ENCODE measurements at regions not wholly inside any gene's neighbourhood (a gene's known extent, or its start where the extent isn't known, plus 50 kb on each side); places are given as distances from the start of the nearest gene placed in this dataset.

DNA sequence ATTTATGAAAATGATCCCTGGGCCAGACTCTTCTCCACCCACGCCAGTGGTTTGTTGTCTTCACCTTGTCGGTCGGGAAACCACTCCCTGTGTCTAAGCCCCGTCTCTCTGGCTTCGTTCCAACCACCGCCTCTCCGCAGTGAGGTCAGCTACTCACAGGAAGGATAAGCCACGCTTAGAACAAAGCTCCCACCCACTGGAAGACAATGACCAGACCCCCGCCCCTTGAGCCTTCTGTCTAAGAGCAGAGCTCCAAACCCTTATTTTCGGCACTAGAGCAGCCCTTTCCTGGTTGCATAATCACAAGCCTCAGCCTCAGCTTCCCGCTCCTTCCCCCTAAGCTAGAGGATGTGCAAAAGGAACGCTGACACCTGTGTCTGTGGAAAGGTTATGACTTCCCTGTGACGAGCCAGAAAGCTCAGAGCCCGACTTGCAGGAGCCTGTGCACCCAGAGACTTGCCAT is 114.9 kb upstream of the MEF2A start:
- H3K27me3 ChIP-seq, result no peaks in the 10 kb centered on the region
- H3K36me3 ChIP-seq, result no peaks in the 10 kb centered on the region
- peaks cover 55% of the 10 kb centered on the region for H3K4me1 ChIP-seq
- TF ChIP-seq POLR2AphosphoS5 (IDR thresholded peaks at IDR 0.05; ENCODE audit: insufficient read depth in 1 of 2, low read depth in 1 of 2), result peak in 1 of 2 donors; percentile 43
- TF ChIP-seq, protein P1, sequence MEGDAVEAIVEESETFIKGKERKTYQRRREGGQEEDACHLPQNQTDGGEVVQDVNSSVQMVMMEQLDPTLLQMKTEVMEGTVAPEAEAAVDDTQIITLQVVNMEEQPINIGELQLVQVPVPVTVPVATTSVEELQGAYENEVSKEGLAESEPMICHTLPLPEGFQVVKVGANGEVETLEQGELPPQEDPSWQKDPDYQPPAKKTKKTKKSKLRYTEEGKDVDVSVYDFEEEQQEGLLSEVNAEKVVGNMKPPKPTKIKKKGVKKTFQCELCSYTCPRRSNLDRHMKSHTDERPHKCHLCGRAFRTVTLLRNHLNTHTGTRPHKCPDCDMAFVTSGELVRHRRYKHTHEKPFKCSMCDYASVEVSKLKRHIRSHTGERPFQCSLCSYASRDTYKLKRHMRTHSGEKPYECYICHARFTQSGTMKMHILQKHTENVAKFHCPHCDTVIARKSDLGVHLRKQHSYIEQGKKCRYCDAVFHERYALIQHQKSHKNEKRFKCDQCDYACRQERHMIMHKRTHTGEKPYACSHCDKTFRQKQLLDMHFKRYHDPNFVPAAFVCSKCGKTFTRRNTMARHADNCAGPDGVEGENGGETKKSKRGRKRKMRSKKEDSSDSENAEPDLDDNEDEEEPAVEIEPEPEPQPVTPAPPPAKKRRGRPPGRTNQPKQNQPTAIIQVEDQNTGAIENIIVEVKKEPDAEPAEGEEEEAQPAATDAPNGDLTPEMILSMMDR (IDR thresholded peaks at IDR 0.05), result no peak
- no peak for TF ChIP-seq POLR2A (IDR thresholded peaks at IDR 0.05)
- peak overlapping the region; percentile 20 for H3K27ac ChIP-seq
- H3K4me3 ChIP-seq, result no peak overlapping the region
- H3K9me3 ChIP-seq, result no peaks in the 10 kb centered on the region
- intact Hi-C loops (cut with DNase I), result no loop called here
- peak in 1 of 2 donors; percentile 74 for DNase-seq (ENCODE audit: extremely low spot score in 2 of 2)

DNA sequence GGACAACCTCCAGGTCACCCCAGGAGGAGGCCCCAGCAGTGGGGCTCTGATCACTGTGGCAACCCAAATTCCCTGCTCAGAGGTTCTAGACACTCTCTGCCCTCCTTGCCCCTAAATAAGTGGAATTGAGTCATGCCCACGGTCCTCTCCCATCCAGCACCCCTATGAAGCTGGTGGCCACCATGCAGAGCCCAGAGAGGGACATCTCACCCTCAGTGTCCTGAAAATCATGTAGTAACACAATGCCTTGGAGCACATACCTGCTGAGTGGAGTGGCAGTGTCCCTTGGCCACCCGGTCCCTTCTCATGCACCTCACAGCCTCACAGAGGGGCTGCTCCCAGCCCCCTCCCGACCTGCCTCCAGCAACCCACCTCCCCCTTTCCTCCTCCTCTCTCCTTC is 114.3 kb upstream of the MEF2A start:
- peak in 1 of 2 donors; percentile 77 for DNase-seq (ENCODE audit: extremely low spot score in 2 of 2)
- no peaks in the 10 kb centered on the region for H3K9me3 ChIP-seq
- no peaks in the 10 kb centered on the region for H3K27me3 ChIP-seq
- intact Hi-C loops (cut with DNase I), result no loop called here
- no peak for TF ChIP-seq POLR2A (IDR thresholded peaks at IDR 0.05)
- TF ChIP-seq, protein P1 (IDR thresholded peaks at IDR 0.05), result no peak
- no peak for TF ChIP-seq POLR2AphosphoS5 (IDR thresholded peaks at IDR 0.05; ENCODE audit: insufficient read depth in 1 of 2, low read depth in 1 of 2)
- peaks cover 56% of the 10 kb centered on the region for H3K4me1 ChIP-seq
- H3K36me3 ChIP-seq, result no peaks in the 10 kb centered on the region
- no peak overlapping the region for H3K4me3 ChIP-seq
- H3K27ac ChIP-seq, result peak overlapping the region; percentile 20

DNA sequence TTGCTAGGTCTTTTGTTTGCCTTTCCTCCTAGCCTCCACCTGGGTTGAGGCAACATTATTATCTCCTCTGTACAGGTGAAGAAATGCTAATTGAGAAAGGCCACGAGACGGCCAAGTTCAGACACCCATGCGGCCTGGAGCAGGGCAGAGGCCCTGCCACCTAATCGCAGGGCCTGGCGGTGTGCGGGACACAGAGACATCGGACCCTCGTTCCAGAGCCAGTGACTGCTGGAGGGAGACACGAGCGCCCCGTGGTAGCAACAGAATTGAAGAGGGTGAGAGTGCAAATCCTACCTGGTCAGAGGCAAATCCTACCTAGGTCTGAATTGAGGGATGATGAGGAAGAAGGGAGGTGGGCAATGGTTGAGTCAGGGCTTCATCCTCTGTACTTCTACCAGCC is 113.8 kb upstream of the MEF2A start:
- intact Hi-C loops (cut with DNase I), result no loop called here
- peak in 1 of 2 donors; percentile 49 for DNase-seq (ENCODE audit: extremely low spot score in 2 of 2)
- Histone ChIP-seq H3K4me3 (no peak overlapping the region), H3K4me1 (peaks cover 56% of the 10 kb centered on the region), H3K27me3 (no peaks in the 10 kb centered on the region), H3K9me3 (no peaks in the 10 kb centered on the region), H3K36me3 (no peaks in the 10 kb centered on the region), H3K27ac (no peak overlapping the region)
- TF ChIP-seq POLR2A (IDR thresholded peaks at IDR 0.05) (no peak), POLR2AphosphoS5 (IDR thresholded peaks at IDR 0.05; ENCODE audit: insufficient read depth in 1 of 2, low read depth in 1 of 2) (no peak)
- TF ChIP-seq, protein P1 (IDR thresholded peaks at IDR 0.05), result no peak

DNA sequence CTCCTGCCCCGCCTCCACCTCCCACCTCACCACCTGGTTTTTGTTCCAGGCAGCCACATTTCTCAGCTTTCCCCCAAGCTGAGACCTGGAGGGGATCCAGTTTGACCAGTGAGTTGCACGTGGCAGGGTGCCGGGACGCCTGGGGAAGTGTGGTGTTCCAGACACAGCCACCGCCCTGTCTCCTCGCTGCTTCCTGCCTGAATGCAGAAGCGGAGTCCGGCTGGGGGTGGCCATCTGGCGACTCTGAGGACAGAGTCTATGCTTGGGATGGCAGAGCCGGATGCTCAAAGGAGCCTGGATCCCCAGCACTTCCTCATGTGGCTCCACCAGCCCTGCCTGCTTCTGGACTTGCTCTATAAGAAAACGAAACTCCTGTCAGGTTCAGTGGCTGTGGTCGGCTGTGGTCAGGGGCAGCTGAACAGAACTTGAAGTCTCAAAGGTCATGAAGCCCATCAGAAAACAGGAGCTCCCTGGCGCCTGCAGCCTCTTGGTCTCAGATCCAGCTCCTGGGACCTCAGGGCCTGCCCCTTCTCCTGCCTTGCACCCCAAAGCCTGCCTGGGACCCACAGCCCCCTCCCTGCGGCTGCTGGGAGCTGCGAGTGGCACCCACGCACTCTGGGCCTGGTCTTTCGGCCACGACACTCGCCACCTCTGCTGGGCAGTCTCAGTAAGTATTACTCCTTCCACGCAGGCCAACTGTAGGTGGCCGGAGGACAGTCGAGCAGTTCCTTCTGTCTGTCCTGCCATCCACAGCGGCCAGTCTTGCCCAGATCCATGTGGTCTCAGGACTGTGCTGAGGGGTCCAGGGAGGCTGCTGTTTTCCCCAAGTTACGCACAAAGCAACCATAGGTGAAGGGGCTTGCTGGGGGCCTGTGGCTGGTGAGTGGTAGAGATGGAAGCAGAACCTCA is 112.8 kb upstream of the MEF2A start:
- H3K4me3 ChIP-seq, result no peak overlapping the region
- intact Hi-C loops (cut with DNase I), result no loop called here
- peak overlapping the region; percentile 28 for H3K27ac ChIP-seq
- no peaks in the 10 kb centered on the region for H3K9me3 ChIP-seq
- H3K4me1 ChIP-seq, result peaks cover 56% of the 10 kb centered on the region
- no peaks in the 10 kb centered on the region for H3K27me3 ChIP-seq
- TF ChIP-seq POLR2A (IDR thresholded peaks at IDR 0.05), result no peak
- TF ChIP-seq POLR2AphosphoS5 (IDR thresholded peaks at IDR 0.05; ENCODE audit: insufficient read depth in 1 of 2, low read depth in 1 of 2), result peak; percentile 58 to 60
- TF ChIP-seq, protein P1 (IDR thresholded peaks at IDR 0.05), result no peak
- no peaks in the 10 kb centered on the region for H3K36me3 ChIP-seq
- DNase-seq (ENCODE audit: extremely low spot score in 2 of 2), result peak; percentile 86 to 95

DNA sequence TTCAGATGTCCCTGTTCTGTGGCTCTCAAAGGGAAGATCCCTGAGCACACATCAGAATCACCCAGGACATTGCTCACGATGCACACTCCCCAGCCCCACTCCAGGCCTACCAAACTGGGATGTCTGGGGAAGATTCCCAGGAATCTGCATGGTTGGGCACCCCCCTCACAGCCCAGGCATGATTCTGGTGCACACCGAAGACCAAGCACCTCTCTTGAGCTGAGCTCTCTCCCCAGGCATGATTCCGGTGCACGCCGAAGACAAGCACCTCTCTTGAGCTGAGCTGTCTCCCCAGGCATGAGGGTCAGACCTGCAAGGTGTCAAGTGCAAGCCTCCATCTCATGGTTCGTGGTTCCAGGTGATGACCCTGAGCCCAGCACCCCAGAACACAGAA is 112.2 kb upstream of the MEF2A start:
- H3K9me3 ChIP-seq, result no peaks in the 10 kb centered on the region
- TF ChIP-seq POLR2AphosphoS5 (IDR thresholded peaks at IDR 0.05; ENCODE audit: insufficient read depth in 1 of 2, low read depth in 1 of 2), result no peak
- TF ChIP-seq, protein P1 (IDR thresholded peaks at IDR 0.05), result no peak
- no peak for TF ChIP-seq POLR2A (IDR thresholded peaks at IDR 0.05)
- DNase-seq (ENCODE audit: extremely low spot score in 2 of 2), result peak in 1 of 2 donors; percentile 61
- intact Hi-C loops (cut with DNase I), result no loop called here
- peaks cover 56% of the 10 kb centered on the region for H3K4me1 ChIP-seq
- H3K27me3 ChIP-seq, result no peaks in the 10 kb centered on the region
- no peaks in the 10 kb centered on the region for H3K36me3 ChIP-seq
- no peak overlapping the region for H3K4me3 ChIP-seq
- no peak overlapping the region for H3K27ac ChIP-seq
